ENCODE measurements at regions not wholly inside any gene's neighbourhood (a gene's known extent, or its start where the extent isn't known, plus 50 kb on each side); places are given as distances from the start of the nearest gene placed in this dataset.

DNA sequence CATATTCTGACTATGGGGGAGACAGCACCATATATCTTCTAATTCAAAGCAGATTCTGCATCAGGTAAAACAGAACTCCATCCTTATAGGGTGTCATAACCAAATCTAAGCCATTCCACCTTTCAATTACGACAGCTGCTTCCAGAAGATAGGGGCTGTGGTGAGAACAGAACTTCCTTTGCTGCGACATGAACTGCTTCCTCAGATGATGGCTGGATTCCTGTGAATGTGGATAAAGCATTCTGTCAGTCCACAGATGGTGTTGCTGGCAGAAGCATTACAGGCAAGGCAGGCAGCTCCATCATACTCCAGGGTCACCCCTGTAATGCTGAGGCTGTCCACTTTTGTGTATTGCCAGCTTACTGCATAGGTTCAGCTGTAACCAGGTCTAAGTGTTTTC lies 122.0 kb downstream of the GPCPD1 start:
- no peak overlapping the region for H3K27ac ChIP-seq (ENCODE audit: low read depth, low read length, poor library complexity, severe bottlenecking)
- peaks cover 47% of the 10 kb centered on the region for H3K27me3 ChIP-seq (replicated peaks; ENCODE audit: insufficient read depth, low read depth, low read length, poor library complexity)
- TF ChIP-seq, protein P1, sequence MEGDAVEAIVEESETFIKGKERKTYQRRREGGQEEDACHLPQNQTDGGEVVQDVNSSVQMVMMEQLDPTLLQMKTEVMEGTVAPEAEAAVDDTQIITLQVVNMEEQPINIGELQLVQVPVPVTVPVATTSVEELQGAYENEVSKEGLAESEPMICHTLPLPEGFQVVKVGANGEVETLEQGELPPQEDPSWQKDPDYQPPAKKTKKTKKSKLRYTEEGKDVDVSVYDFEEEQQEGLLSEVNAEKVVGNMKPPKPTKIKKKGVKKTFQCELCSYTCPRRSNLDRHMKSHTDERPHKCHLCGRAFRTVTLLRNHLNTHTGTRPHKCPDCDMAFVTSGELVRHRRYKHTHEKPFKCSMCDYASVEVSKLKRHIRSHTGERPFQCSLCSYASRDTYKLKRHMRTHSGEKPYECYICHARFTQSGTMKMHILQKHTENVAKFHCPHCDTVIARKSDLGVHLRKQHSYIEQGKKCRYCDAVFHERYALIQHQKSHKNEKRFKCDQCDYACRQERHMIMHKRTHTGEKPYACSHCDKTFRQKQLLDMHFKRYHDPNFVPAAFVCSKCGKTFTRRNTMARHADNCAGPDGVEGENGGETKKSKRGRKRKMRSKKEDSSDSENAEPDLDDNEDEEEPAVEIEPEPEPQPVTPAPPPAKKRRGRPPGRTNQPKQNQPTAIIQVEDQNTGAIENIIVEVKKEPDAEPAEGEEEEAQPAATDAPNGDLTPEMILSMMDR (conservative IDR thresholded peaks at IDR 0.05; ENCODE audit: low read depth, low read length) = no peak
- TF ChIP-seq EZH2 (IDR thresholded peaks at IDR 0.05; ENCODE audit: borderline replicate concordance, low read depth, low read length, poor library complexity, severe bottlenecking) = no peak
- no peaks in the 10 kb centered on the region for H3K4me1 ChIP-seq (ENCODE audit: insufficient read depth, low read length, poor library complexity, severe bottlenecking)
- CTCF ChIA-PET = no interaction called here
- no peak overlapping the region for H3K4me3 ChIP-seq (ENCODE audit: low read depth, low read length, poor library complexity, severe bottlenecking)
- no peaks in the 10 kb centered on the region for H3K36me3 ChIP-seq (ENCODE audit: insufficient read depth, low read length, poor library complexity, severe bottlenecking)
- BruUV-seq (replicated peaks) = no TSS peak
- intact Hi-C loops (cut with micrococcal nuclease; ENCODE audit: unreplicated experiment) = no loop called here
- no peak for DNase-seq (ENCODE audit: low spot score)
- H3K9me3 ChIP-seq (ENCODE audit: low read depth, low read length, poor library complexity, severe bottlenecking) = no peaks in the 10 kb centered on the region
- POLR2A ChIA-PET (ENCODE audit: low non-redundant PET) = no interaction called here

- TF ChIP-seq, protein P1 (conservative IDR thresholded peaks at IDR 0.05; ENCODE audit: low read depth, low read length) = no peak
- no peak for TF ChIP-seq EZH2 (IDR thresholded peaks at IDR 0.05; ENCODE audit: borderline replicate concordance, low read depth, low read length, poor library complexity, severe bottlenecking)
- no peak overlapping the region for H3K27ac ChIP-seq (ENCODE audit: low read depth, low read length, poor library complexity, severe bottlenecking)
- no peak for DNase-seq (ENCODE audit: low spot score)
- no peaks in the 10 kb centered on the region for H3K4me1 ChIP-seq (ENCODE audit: insufficient read depth, low read length, poor library complexity, severe bottlenecking)
- H3K4me3 ChIP-seq (ENCODE audit: low read depth, low read length, poor library complexity, severe bottlenecking) = no peak overlapping the region
- no TSS peak for BruUV-seq (replicated peaks)
- H3K27me3 ChIP-seq (replicated peaks; ENCODE audit: insufficient read depth, low read depth, low read length, poor library complexity) = peaks cover 47% of the 10 kb centered on the region
- H3K36me3 ChIP-seq (ENCODE audit: insufficient read depth, low read length, poor library complexity, severe bottlenecking) = no peaks in the 10 kb centered on the region
- no peaks in the 10 kb centered on the region for H3K9me3 ChIP-seq (ENCODE audit: low read depth, low read length, poor library complexity, severe bottlenecking)
- intact Hi-C loops (cut with micrococcal nuclease; ENCODE audit: unreplicated experiment) = no loop called here
- ChIA-PET POLR2A (ENCODE audit: low non-redundant PET) (no interaction called here), CTCF (no interaction called here)
These were observed 124.3 kb downstream of the GPCPD1 start for GRCh38 chr20:5486377-5487054.

DNA sequence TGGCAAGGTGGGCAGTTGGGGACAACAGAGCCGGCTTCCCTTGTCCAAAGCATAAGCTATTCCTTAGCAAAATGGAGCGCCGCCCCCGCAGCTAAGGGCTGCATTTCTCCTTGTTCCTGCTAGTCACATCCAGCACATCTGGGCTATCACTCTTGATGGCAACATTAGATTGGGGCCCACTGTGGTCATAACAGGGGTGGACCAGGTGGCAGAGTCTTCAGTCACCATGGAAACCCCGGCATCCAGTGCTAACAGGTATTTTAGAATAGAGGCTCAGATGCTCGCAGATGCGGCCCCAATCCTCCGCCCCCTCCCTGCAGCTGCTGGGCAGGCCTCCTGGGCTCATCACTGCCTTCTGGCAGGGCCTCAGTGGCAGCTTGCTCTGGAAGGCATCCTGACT lies 125.9 kb downstream of the GPCPD1 start:
- H3K4me3 ChIP-seq (ENCODE audit: low read depth, low read length, poor library complexity, severe bottlenecking) = no peak overlapping the region
- no peak overlapping the region for H3K27ac ChIP-seq (ENCODE audit: low read depth, low read length, poor library complexity, severe bottlenecking)
- H3K4me1 ChIP-seq (ENCODE audit: insufficient read depth, low read length, poor library complexity, severe bottlenecking) = no peaks in the 10 kb centered on the region
- intact Hi-C loops (cut with micrococcal nuclease; ENCODE audit: unreplicated experiment) = no loop called here
- H3K9me3 ChIP-seq (ENCODE audit: low read depth, low read length, poor library complexity, severe bottlenecking) = no peaks in the 10 kb centered on the region
- ChIA-PET POLR2A (ENCODE audit: low non-redundant PET) (no interaction called here), CTCF (no interaction called here)
- no TSS peak for BruUV-seq (replicated peaks)
- no peaks in the 10 kb centered on the region for H3K36me3 ChIP-seq (ENCODE audit: insufficient read depth, low read length, poor library complexity, severe bottlenecking)
- TF ChIP-seq, protein P1 (conservative IDR thresholded peaks at IDR 0.05; ENCODE audit: low read depth, low read length) = no peak
- no peak for TF ChIP-seq EZH2 (IDR thresholded peaks at IDR 0.05; ENCODE audit: borderline replicate concordance, low read depth, low read length, poor library complexity, severe bottlenecking)
- no peak for DNase-seq (ENCODE audit: low spot score)
- peaks cover 47% of the 10 kb centered on the region for H3K27me3 ChIP-seq (replicated peaks; ENCODE audit: insufficient read depth, low read depth, low read length, poor library complexity)

All from A673 (cell line).